T-helper 17 cell (primary cell): ENCODE measurements at regions not wholly inside any gene's neighbourhood (a gene's known extent, or its start where the extent isn't known, plus 50 kb on each side); places are given as distances from the start of the nearest gene placed in this dataset.

Experiments
- ATAC-seq: fragments of 150-1000 bp; cut with Tn5 transposase; 2 replicates; pipeline ENCODE4 v1.10.0; 2021; ENCODE audit warnings: mild to moderate bottlenecking, moderate library complexity
- DNase-seq, 3 donors: peaks; one replicate each; pipeline versions ENCODE4 v3.0.0 to v3.0.0-alpha.2; 2020 to 2021
- H3K9me3 ChIP-seq: one replicate; pipeline ENCODE4 v1.7.0; 2013; ENCODE audit warnings: low read length, mild to moderate bottlenecking; ENCODE audit not compliant: control insufficient read depth, poor library complexity, severe bottlenecking
- H3K27ac Mint-ChIP-seq: one replicate; pipeline ENCODE4 v1.8.0; 2022; ENCODE audit warnings: mild to moderate bottlenecking, moderate library complexity, mixed read lengths
- H3K27me3 Mint-ChIP-seq: one replicate; pipeline ENCODE4 v1.8.0; 2022; ENCODE audit warnings: mixed read lengths
- H3K36me3 Mint-ChIP-seq: one replicate; pipeline ENCODE4 v1.8.0; 2022; ENCODE audit warnings: low read depth, mixed read lengths
- H3K4me1 Mint-ChIP-seq: one replicate; pipeline ENCODE4 v1.8.0; 2022; ENCODE audit warnings: mild to moderate bottlenecking, mixed read lengths
- H3K4me3 Mint-ChIP-seq: one replicate; pipeline ENCODE4 v1.8.0; 2022; ENCODE audit warnings: mild to moderate bottlenecking, moderate library complexity, mixed read lengths

DNA sequence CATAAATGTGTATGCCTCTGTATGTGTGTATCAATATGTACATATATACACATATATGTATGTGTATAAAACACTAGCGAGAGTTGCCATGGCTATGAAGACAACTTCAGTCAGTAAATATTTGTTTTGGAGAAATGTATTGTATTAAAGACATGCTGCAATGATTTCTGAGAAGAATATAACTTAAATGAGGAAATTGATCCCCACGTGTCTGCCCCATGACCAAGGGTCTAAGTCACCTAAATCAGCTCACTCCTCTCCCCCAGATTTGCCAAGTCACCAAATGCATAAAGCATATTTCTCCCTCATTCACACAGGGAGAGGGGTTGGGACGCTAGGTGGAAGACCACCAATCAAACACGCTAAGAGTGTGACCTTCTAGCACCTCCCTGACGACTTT, 58.3 kb upstream of the LYST start:
- Mint-ChIP-seq H3K27ac (no peak overlapping the region), H3K4me3 (no peak overlapping the region), H3K27me3 (no peaks in the 10 kb centered on the region), H3K4me1 (peaks cover 20% of the 10 kb centered on the region), H3K36me3 (no peaks in the 10 kb centered on the region)
- no peaks in the 10 kb centered on the region for H3K9me3 ChIP-seq
- no peak for DNase-seq
- no peak for ATAC-seq

DNA sequence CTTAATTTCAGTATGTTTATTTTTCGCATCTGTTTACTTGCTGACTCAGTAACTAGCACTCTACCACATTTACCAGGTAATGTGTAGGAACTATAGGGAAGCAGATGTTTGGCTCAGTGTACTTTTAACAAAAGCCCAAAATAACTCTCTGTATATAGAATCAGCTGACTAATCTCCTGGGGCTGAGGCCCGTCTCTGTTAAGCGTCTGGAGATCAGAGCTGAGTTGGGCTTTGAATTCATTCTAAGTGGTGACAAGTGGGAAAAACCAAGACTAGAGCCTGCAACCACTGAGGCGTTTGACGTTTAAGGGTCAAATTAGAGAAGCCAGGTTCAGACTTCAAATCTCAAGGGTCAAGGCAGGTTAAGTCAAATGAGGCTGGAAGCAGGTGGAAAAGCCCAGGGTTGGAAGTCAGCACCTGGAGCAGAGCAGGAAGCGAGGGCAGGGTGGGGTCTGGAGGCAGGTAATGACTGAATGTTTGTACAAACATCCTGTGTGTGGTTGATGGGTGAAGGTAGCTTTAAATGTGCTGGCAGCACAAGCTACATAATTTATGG, 56.8 kb upstream of the LYST start:
- Mint-ChIP-seq H3K27me3 (no peaks in the 10 kb centered on the region), H3K36me3 (no peaks in the 10 kb centered on the region), H3K4me3 (peak overlapping the region; percentile 68), H3K27ac (peak overlapping the region; percentile 81), H3K4me1 (peaks cover 23% of the 10 kb centered on the region)
- no peak for DNase-seq
- H3K9me3 ChIP-seq: no peaks in the 10 kb centered on the region
- peak; percentile 84 for ATAC-seq

DNA sequence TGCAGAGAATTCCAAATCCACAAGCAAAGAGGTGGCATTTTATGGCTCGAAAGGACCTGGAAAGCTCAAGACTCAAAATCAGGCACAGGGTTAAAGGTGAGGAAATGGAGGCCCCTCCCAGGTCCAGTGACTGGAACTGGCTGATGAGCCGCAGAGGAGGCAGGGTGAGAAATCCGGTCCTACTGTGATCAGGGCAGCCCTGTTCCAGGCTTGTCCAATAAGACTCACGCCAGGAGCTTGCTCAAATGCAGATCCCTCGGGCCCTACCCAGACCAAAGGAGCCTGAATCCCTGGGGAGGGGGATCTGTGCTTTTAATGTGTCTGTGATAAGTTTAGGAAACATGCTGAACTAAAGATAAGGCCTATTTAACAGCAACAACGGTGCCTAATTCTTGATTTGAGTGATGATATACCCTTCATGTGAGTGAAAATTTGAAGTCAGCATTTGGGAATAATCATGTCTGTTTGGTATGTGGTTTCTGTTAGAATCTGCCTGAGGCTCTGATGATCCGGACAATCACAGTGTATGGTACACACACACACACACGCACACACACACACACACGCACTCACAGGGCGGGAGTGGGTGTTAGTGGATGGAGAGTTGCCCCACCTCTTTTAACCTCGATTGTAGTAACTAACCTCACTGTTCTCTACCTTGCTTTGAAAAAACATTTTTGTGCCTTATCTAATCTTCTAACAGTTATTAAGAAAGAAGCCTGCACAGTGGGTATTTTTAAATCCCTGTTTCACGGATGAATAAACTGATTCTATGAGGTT, 54.1 kb upstream of the LYST start:
- Mint-ChIP-seq H3K4me3 (no peak overlapping the region), H3K27me3 (no peaks in the 10 kb centered on the region)

DNA sequence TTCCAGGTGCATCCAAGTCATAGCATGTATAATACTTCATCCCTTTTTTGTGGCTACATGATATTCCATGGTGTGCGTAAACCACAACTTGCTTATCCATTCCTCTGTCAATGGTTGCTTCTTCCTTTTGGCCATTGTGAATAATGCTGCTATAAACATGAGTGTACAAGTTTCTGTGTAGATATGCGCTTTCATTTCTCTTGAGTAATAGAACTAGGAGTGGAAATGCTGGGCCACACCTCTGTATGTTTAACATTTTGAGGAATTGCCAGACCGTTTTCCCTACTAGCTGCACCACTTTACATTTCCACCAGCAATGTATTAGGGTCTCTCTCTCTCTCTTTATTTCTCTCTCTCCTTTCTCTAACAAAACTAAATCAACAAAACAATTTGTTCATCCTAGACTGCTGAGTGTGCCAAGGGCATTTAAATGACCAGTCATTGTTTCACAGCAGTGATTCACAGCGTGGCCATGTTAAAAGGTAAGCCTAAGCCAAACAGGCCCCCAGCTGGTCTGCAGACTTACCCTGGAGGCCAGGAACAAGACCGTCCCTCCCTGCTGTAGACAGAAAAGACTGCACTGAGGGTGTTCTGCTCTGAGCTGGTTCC, 53.2 kb upstream of the LYST start:
- H3K27ac Mint-ChIP-seq: peak overlapping the region; percentile 78

More for the DNA sequence above, 54.1 kb upstream of the LYST start:
- Mint-ChIP-seq H3K36me3 (no peaks in the 10 kb centered on the region), H3K4me1 (peaks cover 27% of the 10 kb centered on the region), H3K27ac (peak overlapping the region; percentile 78)
- DNase-seq (no peak), ATAC-seq (no peak)
- H3K9me3 ChIP-seq: no peaks in the 10 kb centered on the region

DNA sequence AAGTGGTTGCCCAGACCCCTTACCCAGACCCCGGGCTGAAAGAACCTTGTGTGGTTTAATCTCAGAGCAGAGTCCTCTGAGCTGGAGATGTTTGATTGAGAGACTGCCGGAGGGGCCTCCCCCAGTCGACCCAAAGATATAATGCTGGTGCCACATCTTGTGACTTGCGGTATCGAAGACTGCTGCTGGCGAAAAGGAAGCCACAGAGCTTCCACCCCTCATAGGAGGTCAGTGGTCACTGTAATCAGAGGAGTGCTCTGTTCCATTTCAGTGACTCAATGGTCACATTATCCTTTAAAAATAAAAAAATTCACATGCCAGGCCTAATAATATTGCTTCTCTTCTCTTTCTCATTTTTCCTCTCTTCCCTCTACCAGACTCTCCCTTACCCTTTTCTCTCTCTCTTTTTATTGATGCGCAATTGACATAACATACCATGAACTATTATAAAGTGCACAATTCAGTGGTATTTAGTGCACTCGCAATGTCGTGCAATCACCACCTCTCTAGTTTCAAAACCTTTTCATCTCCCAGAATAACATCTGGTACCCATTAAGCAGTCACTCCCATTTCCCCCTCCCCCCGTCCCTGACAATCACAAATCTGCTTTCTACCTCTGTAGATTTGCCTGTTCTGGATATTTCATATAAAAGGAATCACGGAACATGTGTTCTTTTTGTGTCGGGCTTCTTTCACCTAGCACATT, 52.6 kb upstream of the LYST start:
- H3K27ac Mint-ChIP-seq: peak overlapping the region; percentile 78
- DNase-seq (no peak), ATAC-seq (no peak)
- H3K36me3 Mint-ChIP-seq: no peaks in the 10 kb centered on the region
- H3K4me3 Mint-ChIP-seq: no peak overlapping the region
- no peaks in the 10 kb centered on the region for H3K27me3 Mint-ChIP-seq
- H3K4me1 Mint-ChIP-seq: peaks cover 27% of the 10 kb centered on the region
- no peaks in the 10 kb centered on the region for H3K9me3 ChIP-seq

More for the DNA sequence above, 53.2 kb upstream of the LYST start:
- no peak for ATAC-seq
- H3K4me3 Mint-ChIP-seq: no peak overlapping the region
- H3K27me3 Mint-ChIP-seq: no peaks in the 10 kb centered on the region
- H3K36me3 Mint-ChIP-seq: no peaks in the 10 kb centered on the region
- no peak for DNase-seq
- no peaks in the 10 kb centered on the region for H3K9me3 ChIP-seq
- peaks cover 27% of the 10 kb centered on the region for H3K4me1 Mint-ChIP-seq

DNA sequence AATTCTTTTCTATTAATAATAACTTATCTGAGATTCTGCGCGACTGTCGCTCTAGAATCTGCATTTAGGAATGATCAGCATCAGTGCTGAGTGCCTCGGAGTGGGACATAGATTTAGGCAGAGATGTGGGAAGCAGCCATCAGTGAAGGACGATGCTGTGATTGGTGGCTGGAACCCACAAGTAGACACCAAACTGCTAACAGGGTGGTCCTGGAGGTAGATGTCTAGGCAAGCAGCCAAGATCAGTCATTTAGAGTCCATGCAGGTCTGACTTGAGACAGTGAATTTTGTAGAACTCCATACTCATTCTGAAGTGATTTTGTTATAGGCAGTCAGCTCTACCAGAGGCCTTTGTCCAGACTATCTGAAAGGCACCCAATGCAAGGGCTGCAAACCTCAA, 51.8 kb upstream of the LYST start:
- H3K9me3 ChIP-seq: no peaks in the 10 kb centered on the region
- no peak for ATAC-seq
- no peaks in the 10 kb centered on the region for H3K27me3 Mint-ChIP-seq
- no peaks in the 10 kb centered on the region for H3K36me3 Mint-ChIP-seq
- no peak for DNase-seq
- no peak overlapping the region for H3K4me3 Mint-ChIP-seq
- peaks cover 20% of the 10 kb centered on the region for H3K4me1 Mint-ChIP-seq
- H3K27ac Mint-ChIP-seq: peak overlapping the region; percentile 72

DNA sequence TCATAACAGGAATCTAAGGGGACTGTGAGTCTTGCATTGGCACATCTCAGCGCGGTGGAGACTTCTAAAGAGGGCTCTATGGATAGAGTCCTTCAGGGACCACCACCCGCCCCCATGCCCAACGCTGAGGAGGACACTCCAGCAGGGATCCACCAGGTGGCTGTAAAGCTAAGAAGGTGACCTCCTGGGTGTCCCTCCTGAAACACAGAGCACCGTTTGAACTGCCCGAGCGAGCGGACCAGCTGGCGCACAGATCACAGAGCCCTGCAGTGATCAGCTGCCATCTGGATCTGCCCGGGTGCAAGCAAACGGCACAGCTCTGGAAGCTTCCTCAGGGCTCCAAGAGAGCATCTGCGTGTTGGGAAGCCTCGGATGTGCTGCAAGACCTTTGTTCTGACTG, 51.3 kb upstream of the LYST start:
- no peaks in the 10 kb centered on the region for H3K27me3 Mint-ChIP-seq

DNA sequence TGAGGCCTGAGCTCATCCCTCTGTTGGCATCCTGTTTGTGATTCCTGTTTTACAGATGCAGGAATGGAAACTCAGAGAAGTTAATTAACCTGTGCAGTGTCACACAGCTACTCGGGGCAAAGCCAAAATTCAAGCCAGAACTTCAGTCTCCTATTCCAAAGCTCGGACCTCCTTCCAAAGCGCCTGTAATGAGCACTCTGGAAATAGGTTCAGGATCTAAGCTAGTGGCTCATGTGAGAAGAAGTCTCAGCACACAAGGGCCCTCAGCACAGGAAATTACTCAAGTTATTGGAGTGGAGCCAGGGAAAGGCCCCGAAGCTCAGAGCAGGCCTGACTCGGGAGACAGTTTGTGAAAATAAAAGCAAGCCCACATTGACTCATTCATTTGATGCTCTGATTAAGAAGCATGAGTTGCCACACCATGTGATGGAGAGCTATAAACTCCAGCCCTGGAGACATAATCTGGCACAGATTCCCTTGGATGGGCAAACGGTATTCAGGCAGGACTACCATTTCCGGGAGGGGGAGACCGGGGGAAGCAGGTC, 50.6 kb upstream of the LYST start:
- no peaks in the 10 kb centered on the region for H3K36me3 Mint-ChIP-seq
- peak overlapping the region; percentile 72 for H3K27ac Mint-ChIP-seq
- peaks cover 12% of the 10 kb centered on the region for H3K4me1 Mint-ChIP-seq
- no peaks in the 10 kb centered on the region for H3K9me3 ChIP-seq
- H3K4me3 Mint-ChIP-seq: no peak overlapping the region
- DNase-seq (peak in 2 of 3 donors; percentile 15 to 26), ATAC-seq (peak; percentile 96)
- no peaks in the 10 kb centered on the region for H3K27me3 Mint-ChIP-seq

More for the DNA sequence above, 51.3 kb upstream of the LYST start:
- Mint-ChIP-seq H3K4me3 (no peak overlapping the region), H3K36me3 (no peaks in the 10 kb centered on the region), H3K4me1 (peaks cover 15% of the 10 kb centered on the region), H3K27ac (peak overlapping the region; percentile 72)
- DNase-seq (no peak), ATAC-seq (no peak)
- no peaks in the 10 kb centered on the region for H3K9me3 ChIP-seq
